ENCODE measurements at regions not wholly inside any gene's neighbourhood (a gene's known extent, or its start where the extent isn't known, plus 50 kb on each side); places are given as distances from the start of the nearest gene placed in this dataset.

GRCh38 chr3:106206613-106207012, 337.8 kb upstream of the CBLB start:
- DNase-seq (ENCODE audit: extremely low read depth, low read depth): no peak
- TF ChIP-seq CTCF (IDR thresholded peaks at IDR 0.05; ENCODE audit: low read depth, low read length, missing control alignments): no peak
- H3K4me3 ChIP-seq (replicated peaks; ENCODE audit: low read depth, low read length): no peak overlapping the region

DNA sequence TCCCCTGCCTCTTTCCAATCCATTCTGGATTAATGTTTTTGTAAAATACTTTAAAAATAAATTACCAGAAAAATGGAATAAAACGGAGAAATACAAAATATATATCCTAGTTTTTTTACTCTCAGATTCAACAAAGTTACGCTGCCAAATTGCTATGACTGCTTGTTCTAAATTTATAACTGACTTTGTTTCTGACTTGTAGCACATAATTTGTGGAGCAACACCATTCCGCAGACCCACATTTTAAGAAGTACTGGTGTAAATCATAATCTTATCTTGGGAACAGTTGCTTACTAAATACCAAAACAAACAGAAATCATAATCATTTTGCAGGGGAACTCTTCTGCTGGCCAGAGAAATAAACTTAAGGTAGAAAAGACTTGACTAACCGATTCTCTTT, 339.4 kb upstream of the CBLB start:
- DNase-seq (ENCODE audit: extremely low read depth, low read depth): no peak
- TF ChIP-seq CTCF (IDR thresholded peaks at IDR 0.05; ENCODE audit: low read depth, low read length, missing control alignments): no peak
- H3K4me3 ChIP-seq (replicated peaks; ENCODE audit: low read depth, low read length): no peak overlapping the region

GRCh38 chr3:106208967-106209366, 340.2 kb upstream of the CBLB start:
- no peak overlapping the region for H3K4me3 ChIP-seq (replicated peaks; ENCODE audit: low read depth, low read length)
- TF ChIP-seq CTCF (IDR thresholded peaks at IDR 0.05; ENCODE audit: low read depth, low read length, missing control alignments): no peak
- DNase-seq (ENCODE audit: extremely low read depth, low read depth): no peak

DNA sequence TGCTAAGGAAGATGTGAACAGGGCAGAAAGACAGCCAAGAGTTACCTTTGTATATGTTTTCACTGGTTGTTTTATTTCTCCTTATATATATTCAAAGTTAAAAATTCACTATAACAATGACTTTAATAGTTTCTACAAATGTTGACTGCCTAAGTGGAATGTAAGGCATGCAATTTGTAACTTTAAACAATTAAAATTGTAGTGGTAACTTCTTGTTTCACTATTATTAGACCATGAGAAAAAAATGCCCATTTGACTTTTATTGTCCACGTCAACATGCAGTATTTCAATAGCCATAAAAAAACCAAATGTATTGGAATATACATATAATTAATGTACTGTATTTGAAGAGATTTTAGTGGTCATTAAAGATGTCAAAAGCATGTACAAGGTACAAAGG, 340.7 kb upstream of the CBLB start:
- DNase-seq (ENCODE audit: extremely low read depth, low read depth): no peak
- H3K4me3 ChIP-seq (replicated peaks; ENCODE audit: low read depth, low read length): no peak overlapping the region
- no peak for TF ChIP-seq CTCF (IDR thresholded peaks at IDR 0.05; ENCODE audit: low read depth, low read length, missing control alignments)

DNA sequence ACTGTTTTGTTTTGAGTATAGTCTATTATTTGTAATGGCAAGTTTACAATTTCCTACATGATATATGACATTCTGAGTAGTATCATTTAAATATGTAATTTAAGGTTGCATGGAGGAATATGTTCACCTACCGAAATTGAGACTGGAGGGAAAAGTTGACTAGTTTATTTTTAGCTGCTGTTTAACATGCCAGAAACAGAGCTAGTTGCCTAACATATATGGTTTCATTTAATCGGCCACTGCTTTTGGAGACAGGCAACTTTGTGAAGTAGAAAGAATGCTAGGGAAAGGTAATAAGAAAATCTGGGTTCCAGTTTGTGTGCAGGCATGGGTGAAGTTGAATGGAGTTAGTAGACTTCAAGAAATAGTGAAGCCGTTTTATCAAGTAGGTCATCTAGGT, 342.1 kb upstream of the CBLB start:
- no peak for DNase-seq (ENCODE audit: extremely low read depth, low read depth)
- H3K4me3 ChIP-seq (replicated peaks; ENCODE audit: low read depth, low read length): no peak overlapping the region
- TF ChIP-seq CTCF (IDR thresholded peaks at IDR 0.05; ENCODE audit: low read depth, low read length, missing control alignments): no peak

GRCh38 chr3:106212665-106213222, 343.9 kb upstream of the CBLB start:
- TF ChIP-seq CTCF (IDR thresholded peaks at IDR 0.05; ENCODE audit: low read depth, low read length, missing control alignments): no peak
- no peak for DNase-seq (ENCODE audit: extremely low read depth, low read depth)
- H3K4me3 ChIP-seq (replicated peaks; ENCODE audit: low read depth, low read length): no peak overlapping the region

GRCh38 chr3:106213954-106214353, 345.1 kb upstream of the CBLB start:
- DNase-seq (ENCODE audit: extremely low read depth, low read depth): no peak
- no peak overlapping the region for H3K4me3 ChIP-seq (replicated peaks; ENCODE audit: low read depth, low read length)
- no peak for TF ChIP-seq CTCF (IDR thresholded peaks at IDR 0.05; ENCODE audit: low read depth, low read length, missing control alignments)

Data from HFF-Myc (cell line).